ENCODE measurements at regions not wholly inside any gene's neighbourhood (a gene's known extent, or its start where the extent isn't known, plus 50 kb on each side); places are given as distances from the start of the nearest gene placed in this dataset.
"Not testable (repeated sequence)": the region's sequence is repeated elsewhere in the genome, so short reads cannot be mapped to it uniquely, and the experiment has no call there.

DNA sequence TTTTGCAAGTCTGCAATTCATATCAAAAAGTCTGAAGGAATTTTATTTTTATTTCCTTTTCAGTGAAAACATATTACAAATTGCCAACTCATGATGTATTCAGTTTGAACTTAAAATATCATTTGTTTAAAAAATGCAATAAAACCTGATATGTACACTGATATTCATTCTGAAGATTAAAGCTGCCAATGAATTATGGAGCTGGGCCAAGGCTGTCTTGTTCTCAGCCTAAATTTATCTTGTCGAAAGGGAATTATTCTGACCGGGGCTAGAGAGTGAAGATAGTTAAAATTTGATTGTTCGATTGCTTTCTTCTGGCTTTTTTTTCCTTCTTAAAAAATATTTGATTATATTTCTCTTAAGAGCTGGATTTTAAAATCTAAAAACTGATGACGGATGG, 54.0 kb upstream of the RBFOX1 start:
- no peak for DNase-seq (ENCODE audit: low spot score)

DNA sequence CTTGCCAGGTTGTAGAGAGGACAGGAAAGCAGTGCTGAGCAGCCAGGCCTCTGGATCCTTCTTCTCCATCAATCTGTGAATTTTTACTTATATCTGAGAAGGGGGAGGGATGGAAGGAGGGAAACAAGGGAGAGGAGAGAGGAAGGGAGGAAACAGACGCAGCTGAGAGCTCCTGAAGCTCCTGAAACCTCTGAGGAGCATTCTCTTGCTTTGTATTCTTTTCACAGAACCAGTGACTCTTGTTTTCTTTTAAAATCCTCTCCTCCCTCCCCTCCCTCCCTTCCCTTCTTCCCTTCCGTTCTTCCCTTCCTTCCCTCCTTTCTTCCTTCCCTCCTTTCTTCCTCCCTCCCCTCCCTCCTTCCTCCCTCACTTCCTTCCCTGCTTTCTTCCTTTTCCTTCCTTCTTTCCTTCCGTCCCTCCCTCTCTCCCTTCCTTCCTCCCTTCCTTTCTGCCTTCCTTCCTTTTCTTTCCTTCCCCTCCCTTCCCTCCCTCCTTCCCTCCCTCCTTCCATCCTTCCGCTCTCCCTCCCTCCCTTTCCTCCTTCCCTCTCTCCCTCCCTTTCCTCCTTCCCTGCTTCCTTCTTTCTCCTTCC, 60.0 kb upstream of the RBFOX1 start:
- DNase-seq (ENCODE audit: low spot score), result no peak

DNA sequence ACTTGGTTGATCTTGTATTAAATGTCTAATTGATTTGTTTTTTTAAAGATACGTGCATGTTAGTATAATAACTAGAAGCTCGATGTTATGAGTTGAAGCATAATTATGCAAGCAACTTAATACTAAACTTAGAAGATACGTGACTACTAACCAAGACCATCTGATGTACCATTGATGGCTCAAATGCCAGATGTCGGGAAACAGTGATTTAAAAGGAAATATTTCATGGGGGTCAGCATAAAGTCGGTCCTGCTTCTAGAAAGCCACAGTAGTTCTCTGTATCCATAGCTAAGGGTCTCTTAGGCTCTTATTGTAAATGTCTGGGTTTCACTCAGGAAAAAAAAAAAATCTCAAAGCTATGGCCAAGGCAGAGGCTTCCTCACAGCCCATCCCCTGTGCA, 61.2 kb upstream of the RBFOX1 start:
- DNase-seq (ENCODE audit: low spot score), result no peak

DNA sequence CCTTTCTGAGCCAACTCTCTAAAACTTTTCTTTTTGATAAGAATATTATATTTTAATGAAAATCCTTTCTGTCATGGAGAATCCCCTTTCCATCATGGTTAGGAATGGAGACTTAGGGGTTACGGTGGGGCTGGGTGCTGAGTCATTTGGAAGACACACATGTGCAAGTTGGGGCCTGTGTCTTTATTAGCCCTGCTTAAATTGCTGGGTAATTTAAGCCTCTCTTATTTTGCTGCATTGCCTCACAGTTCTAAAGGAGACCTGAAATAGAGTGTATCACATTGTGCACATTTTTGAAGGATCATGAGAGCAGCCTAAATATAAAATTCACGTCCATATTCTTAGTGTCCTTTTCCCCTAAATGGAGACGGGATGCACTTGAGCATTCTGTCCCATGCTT, 61.8 kb upstream of the RBFOX1 start:
- DNase-seq (ENCODE audit: low spot score), result no peak

DNA sequence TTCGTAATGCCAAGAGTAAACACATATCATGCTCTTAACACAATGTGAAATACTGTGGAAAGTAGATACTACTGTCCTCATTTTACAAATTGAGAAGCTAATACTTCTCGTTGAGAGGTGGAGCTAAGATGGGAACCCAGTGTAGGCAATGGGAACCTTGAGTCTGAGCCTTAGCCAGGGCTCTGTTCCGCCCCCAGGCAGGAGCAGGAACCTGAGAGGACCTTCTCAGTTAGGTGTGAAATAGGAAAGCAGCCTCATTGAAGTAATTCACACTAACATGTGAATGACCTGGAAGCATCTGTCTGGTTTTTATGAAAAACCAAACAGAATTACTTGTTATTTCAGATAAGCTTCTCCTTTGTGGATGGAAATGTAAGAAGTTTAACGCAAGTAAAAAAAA, 62.6 kb upstream of the RBFOX1 start:
- DNase-seq (ENCODE audit: low spot score), result no peak

DNA sequence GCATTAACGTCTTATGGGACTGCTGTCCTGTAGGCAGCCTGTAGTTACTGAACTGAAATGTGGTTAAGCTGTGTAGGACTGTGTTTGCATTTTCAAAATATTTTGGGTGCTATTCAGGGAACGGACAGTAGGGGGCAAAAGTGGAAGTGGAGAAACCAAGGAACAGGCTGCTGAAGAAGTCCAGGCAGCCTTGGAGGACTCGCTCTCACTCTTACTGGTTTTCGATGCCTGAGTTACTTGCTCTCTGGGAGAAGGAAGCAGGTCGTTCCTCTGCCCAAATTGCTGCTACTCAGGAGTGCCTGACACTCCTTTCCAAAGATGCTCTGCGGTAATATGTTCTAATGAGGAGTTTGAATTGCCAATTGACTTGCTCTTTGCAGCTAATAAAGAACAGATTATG, 64.5 kb upstream of the RBFOX1 start:
- DNase-seq (ENCODE audit: low spot score), result peak; percentile 6

DNA sequence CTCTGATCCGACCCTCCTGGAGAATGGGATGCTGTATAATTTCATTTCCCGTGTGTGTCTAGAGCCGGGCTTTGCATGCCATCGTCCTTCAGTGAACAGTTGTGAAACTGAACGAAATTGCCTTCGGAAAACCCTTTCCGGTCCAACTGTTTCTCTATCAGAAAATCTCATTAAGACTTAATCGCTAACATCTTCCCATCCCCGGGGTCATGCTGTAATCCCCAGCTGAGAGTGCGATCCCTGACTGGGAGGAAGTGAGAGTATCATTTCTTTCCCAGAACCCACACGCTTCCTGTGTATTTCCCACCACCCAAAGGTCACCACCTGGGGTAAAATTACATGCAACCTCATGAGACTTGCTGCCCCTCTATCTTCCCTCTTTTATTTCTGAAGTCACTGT, 75.6 kb upstream of the RBFOX1 start:
- no peak for DNase-seq (ENCODE audit: low spot score)

DNA sequence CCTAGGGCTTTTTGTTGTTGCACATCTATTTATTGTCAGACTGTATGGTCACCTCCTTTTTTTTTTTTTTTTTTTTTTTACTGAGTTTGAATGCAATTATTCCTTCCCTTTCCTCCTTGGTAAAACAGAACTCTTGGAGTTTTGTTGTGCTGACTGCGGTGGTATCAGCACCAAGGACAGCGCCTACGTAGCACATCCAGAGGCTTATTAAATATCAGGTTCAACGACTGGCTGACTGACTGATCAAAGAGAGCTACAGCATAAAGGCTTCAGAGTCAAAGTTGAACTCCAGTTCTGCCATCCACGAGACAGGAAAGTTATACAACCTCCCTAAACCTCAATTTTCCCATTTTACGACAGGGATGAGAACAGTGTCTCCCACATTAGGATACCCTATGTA, 86.1 kb upstream of the RBFOX1 start:
- no peak for DNase-seq (ENCODE audit: low spot score)

DNA sequence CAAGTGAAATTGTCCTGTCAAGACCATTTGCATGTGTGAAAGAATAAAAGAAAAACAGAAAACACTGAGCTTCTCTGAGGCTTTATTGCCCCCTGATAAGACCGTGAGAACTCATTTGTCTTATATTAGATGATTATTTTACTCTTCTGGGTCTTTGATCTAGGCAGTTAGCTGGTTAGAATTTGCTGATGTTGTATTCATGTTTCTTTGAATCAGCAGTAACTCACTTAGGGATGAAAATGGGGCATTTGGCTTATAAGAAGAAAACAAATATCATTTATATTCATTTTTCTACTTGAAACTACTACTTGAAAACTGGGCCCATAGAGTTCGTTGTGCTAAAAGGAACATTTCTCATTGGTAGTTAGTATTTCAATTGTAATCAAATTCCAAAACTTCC, 93.1 kb upstream of the RBFOX1 start:
- DNase-seq (ENCODE audit: low spot score), result no peak

DNA sequence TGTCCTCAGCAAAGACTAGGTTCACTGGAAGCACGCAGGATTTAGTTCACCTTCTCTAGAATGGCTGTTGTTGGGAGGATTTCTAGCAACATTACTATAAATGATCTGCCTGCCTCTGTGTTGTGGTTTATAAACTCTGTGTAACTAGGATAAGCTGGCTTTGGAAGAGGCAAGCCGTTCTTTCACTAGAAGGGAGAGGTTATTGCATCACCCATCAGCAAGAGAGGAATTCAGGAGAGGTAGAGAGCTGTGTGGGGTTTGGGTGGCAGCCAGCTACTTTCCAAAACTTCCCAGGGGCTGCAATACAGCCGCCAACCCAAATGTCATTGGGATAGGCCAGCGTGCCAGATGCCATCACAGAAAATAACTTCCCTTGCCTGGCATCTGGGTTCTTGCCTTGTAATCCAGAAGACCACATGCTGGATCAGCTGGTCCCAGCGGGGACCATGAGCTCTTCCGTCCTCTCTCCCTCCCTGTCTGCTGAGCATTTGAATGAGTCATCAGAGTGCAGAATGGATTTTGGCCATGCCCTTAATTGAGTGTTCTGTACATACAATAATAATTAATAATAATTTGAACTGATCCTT, 95.7 kb upstream of the RBFOX1 start:
- DNase-seq (ENCODE audit: low spot score), result no peak

DNA sequence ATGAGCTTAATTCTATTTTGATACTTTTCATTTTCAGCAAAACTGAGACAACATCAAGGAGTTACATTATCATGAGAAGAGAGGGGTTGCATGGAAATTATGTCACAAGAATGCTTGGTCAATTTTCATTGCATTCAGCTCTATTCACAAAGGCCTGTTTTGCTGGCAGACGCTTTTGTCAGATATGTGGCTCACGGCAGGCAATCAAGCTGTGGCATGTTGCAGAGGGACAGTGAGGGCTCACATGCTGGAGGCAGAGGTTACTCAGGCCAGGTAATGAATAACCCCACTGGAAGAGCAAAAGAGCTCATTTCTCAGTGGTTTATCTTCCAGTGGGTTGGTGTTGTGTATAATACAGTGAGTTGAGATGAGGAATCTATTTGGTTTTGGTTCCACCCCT, 98.7 kb upstream of the RBFOX1 start:
- DNase-seq (ENCODE audit: low spot score), result no peak

DNA sequence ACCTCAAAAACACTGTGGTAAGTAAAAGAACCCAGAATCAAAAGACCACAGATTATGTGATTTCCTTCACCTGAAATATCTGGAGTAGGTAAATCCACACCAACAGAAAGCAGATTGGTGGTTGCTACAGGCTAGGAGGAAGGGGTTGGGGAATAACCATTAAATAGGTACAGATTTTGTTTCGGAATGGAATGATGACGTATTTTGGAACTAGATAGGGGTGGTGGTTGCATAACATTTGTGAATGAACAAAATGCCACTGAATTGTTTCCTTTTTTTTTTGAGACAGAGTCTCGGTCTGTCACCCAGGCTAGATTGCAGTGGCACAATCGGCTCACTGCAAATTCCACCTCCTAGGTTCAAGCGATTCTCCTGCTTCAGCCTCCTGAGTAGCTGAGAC, 100.9 kb upstream of the RBFOX1 start:
- no peak for DNase-seq (ENCODE audit: low spot score)

DNA sequence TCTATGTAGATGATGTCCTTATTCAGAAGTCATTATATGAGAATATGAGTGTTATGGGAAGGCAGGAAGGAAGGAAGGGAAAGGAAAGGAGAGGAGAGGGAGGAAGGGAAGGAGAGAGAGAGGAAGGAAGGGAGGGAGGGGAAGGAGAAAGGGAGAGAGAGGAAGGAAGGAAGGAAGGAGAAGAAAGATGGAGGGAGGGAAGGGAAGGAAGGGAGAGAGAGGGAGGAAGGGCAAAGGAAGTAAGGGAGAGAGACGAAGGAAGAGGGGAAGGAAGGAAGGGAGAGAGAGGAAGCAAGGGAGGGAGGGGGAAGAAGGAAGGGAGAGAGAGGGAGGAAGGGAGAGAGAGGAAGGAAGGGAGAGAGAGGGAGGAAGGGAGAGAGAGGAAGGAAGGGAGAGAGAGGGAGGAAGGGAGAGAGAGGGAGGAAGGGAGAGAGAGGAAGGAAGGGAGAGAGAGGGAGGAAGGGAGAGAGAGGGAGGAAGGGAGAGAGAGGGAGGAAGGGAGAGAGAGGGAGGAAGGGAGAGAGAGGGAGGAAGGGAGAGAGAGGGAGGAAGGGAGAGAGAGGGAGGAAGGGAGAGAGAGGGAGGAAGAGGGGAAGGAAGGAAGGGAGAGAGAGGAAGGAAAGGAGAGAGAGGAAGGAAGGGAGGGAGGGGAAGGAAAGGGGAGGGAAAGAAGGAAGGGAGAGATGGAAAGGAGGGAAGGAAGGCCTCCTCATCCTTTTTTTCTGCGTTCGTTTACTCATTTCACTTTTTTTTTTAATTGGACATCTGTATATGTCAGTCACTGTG, 103.0 kb upstream of the RBFOX1 start:
- DNase-seq (ENCODE audit: low spot score), result not testable (repeated sequence)

DNA sequence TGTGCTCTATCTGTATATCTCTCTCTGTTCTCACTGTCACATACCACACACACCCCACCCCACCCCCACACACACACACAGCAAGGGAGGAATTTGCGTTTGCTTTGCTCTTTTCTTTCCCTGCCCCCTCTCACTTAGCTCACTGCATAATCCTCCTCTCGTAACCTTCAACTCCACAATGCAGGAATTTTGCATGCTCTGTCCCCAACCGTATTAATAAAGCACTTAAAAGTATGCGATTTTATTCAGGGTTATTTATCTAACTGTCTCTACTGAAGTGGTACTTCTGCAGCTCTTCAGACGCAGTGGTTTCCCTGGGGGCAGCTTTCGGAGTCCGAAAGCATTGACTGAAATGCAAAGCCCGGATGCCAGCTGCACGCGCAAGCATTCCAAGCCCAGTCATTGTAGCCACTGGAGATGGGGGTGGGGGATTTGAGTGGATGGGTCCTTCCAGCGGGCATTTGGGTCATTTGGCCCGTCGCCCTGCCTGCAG, 105.4 kb upstream of the RBFOX1 start:
- DNase-seq (ENCODE audit: low spot score), result no peak

DNA sequence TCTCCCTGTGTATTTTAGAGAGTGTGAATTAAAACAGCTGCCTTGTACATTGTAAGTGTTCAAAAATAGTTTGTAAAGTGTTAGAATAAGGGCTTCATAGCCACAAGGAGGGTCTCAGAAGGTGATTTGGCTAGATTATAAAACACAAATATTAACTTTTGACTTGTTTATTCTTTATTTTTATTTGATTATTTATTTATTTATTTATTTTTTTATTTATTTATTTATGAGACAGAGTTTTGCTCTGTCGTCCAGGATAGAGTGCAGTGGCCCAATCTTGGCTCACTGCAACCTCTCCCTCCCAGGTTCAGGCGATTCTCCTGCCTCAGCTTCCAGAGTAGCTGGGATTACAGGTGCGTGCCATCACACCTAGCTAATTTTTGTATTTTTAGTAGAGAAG, 111.5 kb upstream of the RBFOX1 start:
- no peak for DNase-seq (ENCODE audit: low spot score)

DNA sequence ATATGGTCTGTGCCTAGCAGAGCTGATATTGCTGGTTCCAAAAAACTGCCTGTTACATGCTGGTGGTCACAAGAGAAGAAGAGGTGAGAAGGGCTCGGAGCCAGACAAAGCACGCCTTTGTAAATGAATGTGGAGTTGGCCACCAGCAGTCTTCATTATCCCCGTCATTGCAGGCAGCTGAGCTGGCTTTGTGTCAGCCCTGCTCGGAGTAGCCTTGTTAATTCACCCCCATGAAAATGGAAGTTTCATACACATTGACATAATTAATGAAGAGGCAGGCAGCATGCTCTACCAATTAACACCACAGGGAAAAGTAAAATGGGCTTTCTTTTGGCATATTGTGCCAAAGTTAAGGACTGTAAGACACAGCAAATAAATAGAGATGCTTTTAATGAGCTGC, 113.7 kb upstream of the RBFOX1 start:
- no peak for DNase-seq (ENCODE audit: low spot score)

DNA sequence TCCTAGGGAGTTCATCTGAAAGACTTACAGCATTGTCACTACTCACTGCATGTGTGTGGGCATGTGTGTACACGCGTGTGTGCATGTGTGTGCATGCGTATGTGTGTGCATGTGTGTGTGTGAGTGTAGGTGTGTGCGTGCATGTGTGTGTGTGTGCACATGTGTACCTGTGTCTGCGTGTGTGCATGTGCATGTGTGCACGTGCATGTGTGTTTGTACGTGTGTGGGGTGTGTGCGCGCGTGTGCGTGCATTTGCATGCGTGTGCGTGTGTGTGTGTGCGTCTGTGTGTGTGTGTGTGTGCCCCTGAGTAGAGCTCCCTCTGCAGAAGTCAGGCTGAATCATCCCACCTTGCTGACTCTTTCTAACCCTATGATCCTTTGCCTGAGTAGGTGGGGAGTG, 114.8 kb upstream of the RBFOX1 start:
- no peak for DNase-seq (ENCODE audit: low spot score)

DNA sequence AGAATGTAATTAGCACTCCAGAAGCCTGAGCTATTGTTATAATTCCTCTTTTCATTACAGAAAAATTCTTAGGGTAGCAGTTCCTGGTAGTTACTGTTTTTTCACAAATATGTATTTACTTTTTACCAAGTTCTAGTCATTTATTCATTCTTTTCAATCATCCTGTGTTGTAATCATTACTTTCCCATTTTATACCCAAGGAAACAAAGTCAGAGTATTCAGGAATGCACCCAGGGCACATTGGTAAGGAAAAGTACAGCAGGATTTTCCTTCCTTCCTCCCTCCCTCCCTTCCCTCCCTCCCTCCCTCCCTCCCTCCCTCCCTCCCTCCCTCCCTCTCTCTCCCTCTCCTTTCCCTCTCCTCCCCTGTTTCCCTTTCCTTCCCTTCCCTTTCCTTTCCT, 115.9 kb upstream of the RBFOX1 start:
- DNase-seq (ENCODE audit: low spot score), result no peak

DNA sequence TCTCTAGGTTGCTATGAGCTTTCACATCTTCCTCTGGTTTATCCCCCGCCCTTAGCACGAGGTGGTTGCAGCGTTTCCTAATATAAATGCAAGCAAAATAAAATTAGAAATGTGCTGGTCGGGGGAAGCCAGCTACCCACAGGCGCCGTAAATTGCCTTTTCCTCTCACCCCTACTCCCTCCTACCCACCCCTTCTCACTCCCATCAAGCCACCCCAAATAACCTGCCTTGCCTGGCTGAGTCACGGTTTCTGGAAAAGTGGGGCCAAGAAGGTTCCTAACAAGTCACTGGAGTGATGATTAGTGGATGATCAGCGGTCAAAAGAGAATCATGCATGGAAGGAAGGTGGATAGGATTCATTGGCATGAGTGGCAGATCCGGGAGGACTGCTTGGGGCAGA, 120.9 kb upstream of the RBFOX1 start:
- DNase-seq (ENCODE audit: low spot score), result no peak

DNA sequence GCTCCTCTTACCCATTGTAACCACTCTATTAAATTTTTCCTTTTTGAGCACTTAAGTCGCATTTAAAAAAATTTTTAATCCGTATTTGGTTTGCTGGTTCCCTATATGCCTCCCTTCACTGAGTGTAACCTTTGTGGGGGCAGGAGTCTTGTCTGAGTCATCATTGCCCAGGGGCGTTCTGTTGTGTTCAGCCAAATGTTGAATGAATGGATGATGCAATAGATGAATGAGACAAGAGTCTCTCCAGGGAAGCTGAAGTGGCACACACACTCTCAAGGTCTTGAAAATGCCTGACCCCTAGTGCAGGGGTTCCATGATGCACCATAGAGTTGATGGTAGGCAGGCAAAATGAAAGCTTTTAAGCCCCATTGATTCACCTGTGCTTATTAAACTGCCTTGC, 123.0 kb upstream of the RBFOX1 start:
- DNase-seq (ENCODE audit: low spot score), result no peak

DNA sequence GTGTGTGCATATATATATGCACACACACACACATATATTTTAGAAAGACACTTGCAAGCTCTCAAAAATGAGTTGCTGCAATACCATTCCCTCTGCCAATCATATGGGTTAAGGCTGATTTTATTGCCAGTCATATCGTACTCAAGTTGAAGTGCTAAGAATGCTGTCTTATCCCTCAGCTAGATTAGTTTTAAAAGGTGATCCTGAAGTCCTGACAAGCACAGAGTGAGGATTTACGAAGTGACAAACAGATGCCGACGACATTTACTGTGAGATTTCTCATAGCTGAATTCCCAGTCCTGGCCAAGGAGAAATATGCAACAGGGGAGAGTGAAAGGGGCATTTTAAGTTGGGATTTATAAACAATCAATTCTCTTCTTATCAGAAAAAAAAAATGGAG, 126.2 kb upstream of the RBFOX1 start:
- DNase-seq (ENCODE audit: low spot score), result no peak

DNA sequence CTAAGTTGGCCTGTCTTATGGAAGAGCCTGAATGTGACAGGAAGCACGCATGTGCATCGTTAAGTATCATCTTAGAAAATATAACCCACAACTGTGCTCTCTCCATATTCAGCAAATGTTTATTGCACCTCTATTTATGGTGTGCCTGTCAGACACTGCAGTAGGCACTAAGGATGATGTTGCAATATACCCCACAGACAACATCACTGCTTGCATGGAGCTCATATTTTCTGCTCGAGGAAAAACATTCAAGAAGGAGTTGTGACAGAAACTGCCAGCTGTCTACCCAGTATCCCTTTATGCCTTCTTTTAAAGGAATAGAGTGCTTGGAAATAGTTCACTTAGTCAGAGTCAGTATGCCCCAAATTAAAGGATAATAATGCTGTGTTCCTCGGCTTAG, 132.3 kb upstream of the RBFOX1 start:
- no peak for DNase-seq (ENCODE audit: low spot score)

DNA sequence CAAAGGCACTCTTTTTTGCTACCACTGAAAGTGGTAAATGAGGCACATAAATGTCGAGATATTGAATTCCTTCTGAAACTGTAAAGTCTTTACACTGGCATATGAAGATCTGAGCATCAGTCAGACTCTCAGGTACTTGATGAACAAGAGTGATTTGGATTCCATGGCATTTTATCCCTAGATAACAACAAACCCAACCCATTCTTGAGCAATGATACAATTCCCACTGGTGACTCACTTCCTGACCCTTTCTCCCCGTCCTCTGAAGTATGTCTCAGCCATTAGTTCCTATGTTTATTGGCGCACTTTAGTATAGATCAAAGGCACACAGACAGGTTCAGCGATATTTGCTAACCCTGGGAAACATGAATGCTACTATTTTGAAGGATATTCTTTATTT, 147.0 kb upstream of the RBFOX1 start:
- no peak for DNase-seq (ENCODE audit: low spot score)

DNA sequence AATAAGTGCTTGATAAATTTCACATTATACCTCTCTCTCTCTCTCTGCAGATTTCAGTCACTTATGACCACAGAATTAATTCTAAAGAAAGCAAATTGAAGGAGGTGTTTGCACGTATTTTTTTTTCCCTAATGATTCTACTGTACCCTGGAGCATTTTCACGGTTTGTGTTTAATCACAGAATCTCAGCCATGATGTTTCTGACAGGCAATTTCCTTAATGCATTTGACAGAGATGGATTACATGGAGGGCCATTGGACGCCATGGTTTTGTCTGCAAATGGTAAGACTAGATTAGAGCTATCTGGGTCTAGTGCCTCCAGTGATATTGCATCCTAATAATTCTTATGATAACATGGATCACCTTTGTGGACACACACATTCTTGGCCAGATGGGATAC, 147.5 kb upstream of the RBFOX1 start:
- DNase-seq (ENCODE audit: low spot score), result no peak
